Ascending aorta (tissue), 2 donors: ENCODE measurements at regions not wholly inside any gene's neighbourhood (a gene's known extent, or its start where the extent isn't known, plus 50 kb on each side); places are given as distances from the start of the nearest gene placed in this dataset.

Experiments used
- DNase-seq, 2 donors: peaks; one replicate each; pipeline ENCODE4 v3.0.0-alpha.2; 2019; ENCODE audit warnings: low spot score in 2 of 2
- H3K27ac ChIP-seq, 2 donors: fragments of 200-600 bp; sonication (generic); one replicate each; pipeline ENCODE4 v1.5.1; 2016 to 2017; ENCODE audit warnings: mild to moderate bottlenecking in 1 of 2
- H3K27me3 ChIP-seq: fragments of 200-600 bp; sonication (generic); one replicate; pipeline ENCODE4 v1.5.1; 2017
- H3K36me3 ChIP-seq, 2 donors: fragments of 200-600 bp; sonication (generic); one replicate each; pipeline ENCODE4 v1.5.1; 2016
- H3K4me1 ChIP-seq, 2 donors: fragments of 200-600 bp; sonication (generic); one replicate each; pipeline ENCODE4 v1.5.1; 2016 to 2017; ENCODE audit warnings: mild to moderate bottlenecking in 1 of 2
- H3K4me3 ChIP-seq, 2 donors: fragments of 200-600 bp; sonication (generic); one replicate each; pipeline ENCODE4 v1.5.1; 2016 to 2017; ENCODE audit warnings: mild to moderate bottlenecking in 1 of 2
- H3K9me3 ChIP-seq, 2 donors: fragments of 200-600 bp; sonication (generic); one replicate each; pipeline ENCODE4 v1.5.1; 2016
- intact Hi-C: fragments of 100-400 bp; cut with DNase I; formaldehyde crosslinking; loops from one replicate; pipeline ENCODE4 v1.15.1; 2023
- TF ChIP-seq, protein P1 (sequence below), 3 experiments: fragments of 200-600 bp in 2 of 3; fragments of 450-650 bp in 1 of 3; sonication (generic) in 2 of 3; IDR thresholded peaks; one replicate each; pipeline ENCODE4 v1.5.1; 2016 to 2019; ENCODE audit warnings: antibody characterized with exemption in 3 of 3, mild to moderate bottlenecking in 1 of 3, moderate library complexity in 1 of 3

DNA sequence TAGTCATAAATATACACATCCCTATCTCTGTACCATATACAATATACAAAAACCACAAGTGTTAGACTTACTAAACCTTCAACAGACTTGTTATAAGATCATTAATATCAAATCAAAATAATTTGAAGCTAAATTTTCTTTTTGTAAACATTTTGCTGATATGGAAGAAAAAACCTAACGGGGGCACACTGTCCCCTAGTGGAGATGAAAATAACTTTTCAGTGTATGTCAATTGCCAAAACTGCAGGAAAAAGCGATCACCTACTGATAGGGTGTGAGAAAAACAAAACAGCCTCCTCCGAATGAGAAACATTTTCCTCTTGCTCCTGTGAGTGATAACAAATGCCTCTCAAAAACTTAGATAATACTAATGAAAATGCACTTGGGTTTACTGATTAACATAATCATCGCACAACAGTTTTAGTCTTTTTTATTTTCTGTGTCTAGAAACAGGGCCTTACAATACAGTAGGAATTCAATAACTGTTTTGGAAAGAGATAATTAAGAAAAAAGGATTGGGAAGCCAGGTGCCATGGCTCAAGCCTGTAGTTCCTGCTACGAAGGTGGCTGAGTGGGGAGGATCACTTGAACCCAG, 322.7 kb downstream of the CRPPA start:
- Histone ChIP-seq H3K36me3 (no peaks in the 10 kb centered on the region), H3K27ac (no peak overlapping the region), H3K4me3 (no peak overlapping the region), H3K9me3 (no peaks in the 10 kb centered on the region), H3K27me3 (no peaks in the 10 kb centered on the region), H3K4me1 (peaks cover 0 to 9% of the 10 kb centered on the region in 2 donors)
- intact Hi-C loops, result no loop called here
- DNase-seq, result no peak
- TF ChIP-seq, protein P1, sequence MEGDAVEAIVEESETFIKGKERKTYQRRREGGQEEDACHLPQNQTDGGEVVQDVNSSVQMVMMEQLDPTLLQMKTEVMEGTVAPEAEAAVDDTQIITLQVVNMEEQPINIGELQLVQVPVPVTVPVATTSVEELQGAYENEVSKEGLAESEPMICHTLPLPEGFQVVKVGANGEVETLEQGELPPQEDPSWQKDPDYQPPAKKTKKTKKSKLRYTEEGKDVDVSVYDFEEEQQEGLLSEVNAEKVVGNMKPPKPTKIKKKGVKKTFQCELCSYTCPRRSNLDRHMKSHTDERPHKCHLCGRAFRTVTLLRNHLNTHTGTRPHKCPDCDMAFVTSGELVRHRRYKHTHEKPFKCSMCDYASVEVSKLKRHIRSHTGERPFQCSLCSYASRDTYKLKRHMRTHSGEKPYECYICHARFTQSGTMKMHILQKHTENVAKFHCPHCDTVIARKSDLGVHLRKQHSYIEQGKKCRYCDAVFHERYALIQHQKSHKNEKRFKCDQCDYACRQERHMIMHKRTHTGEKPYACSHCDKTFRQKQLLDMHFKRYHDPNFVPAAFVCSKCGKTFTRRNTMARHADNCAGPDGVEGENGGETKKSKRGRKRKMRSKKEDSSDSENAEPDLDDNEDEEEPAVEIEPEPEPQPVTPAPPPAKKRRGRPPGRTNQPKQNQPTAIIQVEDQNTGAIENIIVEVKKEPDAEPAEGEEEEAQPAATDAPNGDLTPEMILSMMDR (IDR thresholded peaks at IDR 0.05), result peak; percentile 21 to 56 (median 49)

DNA sequence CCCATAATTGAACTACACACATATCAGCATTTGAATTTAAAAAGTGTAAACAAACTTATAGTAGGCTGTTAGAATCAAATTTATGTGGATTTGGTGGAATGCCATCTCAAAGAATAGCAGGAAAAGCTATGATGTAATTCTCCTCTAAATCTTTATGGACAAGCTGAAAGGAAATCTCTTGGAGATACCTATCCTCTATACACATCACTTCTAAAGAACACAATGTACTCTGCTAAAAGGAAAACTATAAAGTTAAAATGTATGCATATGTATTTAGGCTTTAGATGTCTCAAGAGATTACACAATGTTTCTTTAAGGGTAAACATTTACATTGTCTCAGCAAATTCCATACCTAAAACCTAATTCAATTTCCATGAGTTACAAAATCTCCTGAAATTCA, 323.3 kb downstream of the CRPPA start:
- no peak for DNase-seq
- H3K36me3 ChIP-seq, result no peaks in the 10 kb centered on the region
- H3K27me3 ChIP-seq, result no peaks in the 10 kb centered on the region
- H3K9me3 ChIP-seq, result no peaks in the 10 kb centered on the region
- H3K4me1 ChIP-seq, result peaks cover 0 to 9% of the 10 kb centered on the region in 2 donors
- H3K4me3 ChIP-seq, result no peak overlapping the region
- TF ChIP-seq, protein P1 (IDR thresholded peaks at IDR 0.05), result no peak
- intact Hi-C loops, result no loop called here
- no peak overlapping the region for H3K27ac ChIP-seq

DNA sequence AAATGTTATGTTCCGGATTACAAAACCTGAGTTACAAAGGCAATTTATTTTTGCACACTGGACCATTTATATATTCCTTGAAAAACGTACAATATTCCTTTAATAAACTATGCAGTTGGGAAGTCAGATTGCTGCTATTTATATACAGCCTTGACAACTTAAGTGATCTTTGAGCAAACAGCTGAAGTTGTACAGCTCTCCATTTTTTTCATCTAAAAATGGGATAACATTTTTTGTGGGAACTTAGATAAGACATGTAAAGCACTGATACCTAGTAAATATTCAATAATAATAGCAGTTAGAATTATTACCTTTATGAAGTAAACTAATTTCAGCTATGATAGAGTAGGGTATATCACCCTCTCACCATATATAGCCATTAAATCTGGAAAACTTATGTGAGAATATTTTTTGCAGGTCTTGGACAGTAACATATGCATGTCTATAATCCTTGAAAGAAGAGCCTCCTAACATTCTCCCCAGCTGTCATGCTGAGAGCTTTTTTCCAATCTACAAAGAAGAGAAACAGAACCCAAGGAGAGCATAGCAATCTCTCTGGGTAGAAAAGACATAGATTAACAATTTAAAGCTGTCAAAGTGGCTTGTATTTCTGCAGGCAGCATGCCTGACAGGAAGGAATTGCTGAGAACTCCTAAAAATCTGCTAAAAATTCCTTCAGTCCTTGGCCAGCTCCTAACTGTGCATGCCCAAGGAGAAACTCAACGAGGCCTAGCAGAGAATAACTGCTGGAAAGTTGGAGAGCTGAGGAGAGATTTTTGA, 326.0 kb downstream of the CRPPA start:
- intact Hi-C loops, result no loop called here
- TF ChIP-seq, protein P1 (IDR thresholded peaks at IDR 0.05), result no peak
- H3K4me1 ChIP-seq, result peaks cover 0 to 9% of the 10 kb centered on the region in 2 donors
- no peak for DNase-seq
- no peak overlapping the region for H3K4me3 ChIP-seq
- H3K27me3 ChIP-seq, result no peaks in the 10 kb centered on the region
- no peaks in the 10 kb centered on the region for H3K9me3 ChIP-seq
- H3K36me3 ChIP-seq, result no peaks in the 10 kb centered on the region
- H3K27ac ChIP-seq, result no peak overlapping the region

DNA sequence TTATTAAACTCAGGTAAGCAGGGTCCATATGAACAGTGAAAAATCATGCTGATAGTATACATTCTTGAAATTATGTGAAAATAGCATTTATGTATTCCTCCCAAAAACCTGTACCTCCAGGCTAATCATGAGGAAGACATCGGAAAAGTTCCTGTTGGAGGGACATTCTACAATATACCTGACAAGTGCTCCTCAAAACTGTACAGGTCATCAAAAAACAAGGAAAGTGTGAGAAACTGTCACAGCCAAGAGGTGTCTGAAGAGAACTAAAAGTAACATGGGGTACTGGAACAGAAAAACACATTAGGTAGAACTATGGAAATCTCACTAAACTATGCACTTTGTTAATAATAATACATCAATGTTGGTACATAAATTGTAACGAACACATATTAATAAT, 326.7 kb downstream of the CRPPA start:
- intact Hi-C loops, result no loop called here
- TF ChIP-seq, protein P1 (IDR thresholded peaks at IDR 0.05), result no peak
- no peak overlapping the region for H3K27ac ChIP-seq
- H3K4me3 ChIP-seq, result no peak overlapping the region
- H3K4me1 ChIP-seq, result peaks cover 0 to 9% of the 10 kb centered on the region in 2 donors
- H3K27me3 ChIP-seq, result no peaks in the 10 kb centered on the region
- H3K36me3 ChIP-seq, result no peaks in the 10 kb centered on the region
- no peak for DNase-seq
- H3K9me3 ChIP-seq, result no peaks in the 10 kb centered on the region

DNA sequence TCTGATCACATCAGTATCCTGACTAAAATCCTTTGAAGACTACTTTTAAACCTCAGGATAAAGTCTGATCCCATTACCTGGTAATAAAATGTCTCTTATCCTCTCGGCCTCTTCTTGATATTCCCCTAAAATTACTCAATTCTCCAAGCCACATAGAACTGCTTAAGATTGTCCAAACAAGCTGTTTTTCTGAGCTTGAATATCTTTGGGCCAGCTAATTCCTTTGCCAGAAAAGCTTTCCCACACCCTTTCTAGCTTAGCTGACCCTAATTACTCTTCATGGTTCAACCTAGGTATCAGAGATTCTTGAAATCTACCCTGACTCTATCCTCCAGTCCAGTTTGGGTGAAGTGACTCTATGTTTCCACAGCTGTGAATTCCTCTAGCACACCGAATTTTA, 328.6 kb downstream of the CRPPA start:
- Histone ChIP-seq H3K36me3 (no peaks in the 10 kb centered on the region), H3K4me3 (no peak overlapping the region), H3K27me3 (no peaks in the 10 kb centered on the region), H3K27ac (no peak overlapping the region), H3K9me3 (no peaks in the 10 kb centered on the region), H3K4me1 (peaks cover 0 to 9% of the 10 kb centered on the region in 2 donors)
- TF ChIP-seq, protein P1 (IDR thresholded peaks at IDR 0.05), result no peak
- intact Hi-C loops, result no loop called here
- DNase-seq, result no peak
